Keratinocyte (primary cell): ENCODE measurements at regions not wholly inside any gene's neighbourhood (a gene's known extent, or its start where the extent isn't known, plus 50 kb on each side); places are given as distances from the start of the nearest gene placed in this dataset.

Source experiments
- DNase-seq: peaks from one replicate; pipeline ENCODE4 v3.0.0-alpha.2; 2011; ENCODE audit warnings: low read depth, missing footprints, low spot score
- FAIRE-seq: peaks from 2 replicates; lab custom pipeline; 2011; peaks lifted over from hg19 to GRCh38; lab: Jason Lieb, UNC
- H2AFZ ChIP-seq: 2 replicates; pipeline ENCODE4 v1.6.0; 2012; ENCODE audit warnings: low read length, control low read depth, inconsistent platforms; ENCODE audit not compliant: control insufficient read depth
- H3K27ac ChIP-seq: 2 replicates; pipeline ENCODE4 v1.5.1; 2011; ENCODE audit warnings: low read length; ENCODE audit not compliant: control insufficient read depth, insufficient read depth
- H3K27me3 ChIP-seq: 3 replicates; pipeline ENCODE4 v1.6.0; 2011; ENCODE audit warnings: low read length; ENCODE audit not compliant: control insufficient read depth, insufficient read depth; ENCODE audit errors: extremely low read depth
- H3K36me3 ChIP-seq, 2 experiments: 2 replicates in 1 of 2; 3 replicates in 1 of 2; pipeline ENCODE4 v1.5.1; 2011; ENCODE audit warnings: low read length in 2 of 2, mild to moderate bottlenecking in 1 of 2; ENCODE audit not compliant: control insufficient read depth in 2 of 2, insufficient read depth in 2 of 2; ENCODE audit errors: extremely low read depth in 1 of 2
- H3K4me1 ChIP-seq: 3 replicates; pipeline ENCODE4 v1.5.1; 2011; ENCODE audit warnings: low read length; ENCODE audit not compliant: control insufficient read depth, insufficient read depth; ENCODE audit errors: extremely low read depth
- H3K4me2 ChIP-seq: 3 replicates; pipeline ENCODE4 v1.6.0; 2011; ENCODE audit warnings: low read depth, low read length; ENCODE audit not compliant: control insufficient read depth, insufficient read depth; ENCODE audit errors: extremely low read depth
- H3K4me3 ChIP-seq, 3 experiments: fragments of 200-600 bp in 1 of 3; sonication (generic) in 1 of 3; 2 replicates in 2 of 3; 3 replicates in 1 of 3; pipeline ENCODE4 v1.5.1; 2011 to 2016; ENCODE audit warnings: low read length in 3 of 3, mild to moderate bottlenecking in 3 of 3, control low read depth in 2 of 3, inconsistent platforms in 1 of 3, low read depth in 1 of 3, mixed read lengths in 1 of 3, mixed run types in 1 of 3, moderate library complexity in 1 of 3; ENCODE audit not compliant: control insufficient read depth in 2 of 3, insufficient read depth in 2 of 3; ENCODE audit errors: extremely low read depth in 1 of 3
- H3K79me2 ChIP-seq: 2 replicates; pipeline ENCODE4 v1.6.0; 2012; ENCODE audit warnings: low read length; ENCODE audit not compliant: control insufficient read depth, insufficient read depth
- H3K9ac ChIP-seq: 3 replicates; pipeline ENCODE4 v1.6.0; 2011; ENCODE audit warnings: low read length; ENCODE audit not compliant: control insufficient read depth, insufficient read depth; ENCODE audit errors: extremely low read depth
- H3K9me1 ChIP-seq: 3 replicates; pipeline ENCODE4 v1.6.0; 2011; ENCODE audit warnings: low read length; ENCODE audit not compliant: control insufficient read depth, insufficient read depth; ENCODE audit errors: extremely low read depth
- H3K9me3 ChIP-seq: 2 replicates; pipeline ENCODE4 v1.5.1; 2012; ENCODE audit warnings: low read depth, low read length; ENCODE audit not compliant: control insufficient read depth
- H4K20me1 ChIP-seq: 3 replicates; pipeline ENCODE4 v1.6.0; 2011; ENCODE audit warnings: low read length; ENCODE audit not compliant: control insufficient read depth, insufficient read depth; ENCODE audit errors: extremely low read depth
- CTCF ChIP-seq, 3 experiments: IDR thresholded peaks in 1 of 3; conservative IDR thresholded peaks in 1 of 3; optimal IDR thresholded peaks in 1 of 3; 2 replicates in 2 of 3; 3 replicates in 1 of 3; pipeline versions ENCODE3 to v1.5.1; 2011; ENCODE audit warnings: low read length in 3 of 3, mild to moderate bottlenecking in 3 of 3, moderate library complexity in 2 of 3, control low read depth in 1 of 3, inconsistent platforms in 1 of 3; ENCODE audit not compliant: insufficient read depth in 2 of 3; ENCODE audit errors: extremely low read depth in 1 of 3
- EZH2 ChIP-seq: IDR thresholded peaks from one replicate; pipeline ENCODE4 v1.6.1; 2012; ENCODE audit warnings: inconsistent platforms, mild to moderate bottlenecking, low read length, moderate library complexity
- dilution Hi-C: fragments of 300-500 bp; cut with MboI; formaldehyde crosslinking; loops from one replicate; pipeline ENCODE4 v1.7.0; 2020; ENCODE audit warnings: low sequenced_read_pairs; ENCODE audit not compliant: extremely low pct_ligation_motif_present

- Histone ChIP-seq H4K20me1 (no peaks in the 10 kb centered on the region), H3K9me1 (no peaks in the 10 kb centered on the region), H2AFZ (no peak overlapping the region), H3K27ac (no peak overlapping the region), H3K36me3 (no peaks in the 10 kb centered on the region), H3K4me1 (no peaks in the 10 kb centered on the region), H3K79me2 (no peaks in the 10 kb centered on the region), H3K4me2 (no peak overlapping the region), H3K27me3 (peaks cover 7% of the 10 kb centered on the region), H3K4me3 (no peak overlapping the region), H3K9me3 (no peaks in the 10 kb centered on the region), H3K9ac (no peak overlapping the region)
- dilution Hi-C loops: no loop called here
- no peak for DNase-seq
- TF ChIP-seq EZH2: no peak
- no peak for TF ChIP-seq CTCF (optimal IDR thresholded peaks at IDR 0.05 in 1 of 3, IDR thresholded peaks at IDR 0.05 in 1 of 3, conservative IDR thresholded peaks at IDR 0.05 in 1 of 3; ENCODE audit: extremely low read depth in 1 of 3, insufficient read depth in 2 of 3, low read length in 3 of 3)
- no peak for FAIRE-seq
These were observed 136.6 kb downstream of the SEC61B start for GRCh38 chr9:99358668-99359067.

- peaks cover 7% of the 10 kb centered on the region for H3K27me3 ChIP-seq
- no peak for FAIRE-seq
- H3K79me2 ChIP-seq: no peaks in the 10 kb centered on the region
- TF ChIP-seq CTCF (optimal IDR thresholded peaks at IDR 0.05 in 1 of 3, IDR thresholded peaks at IDR 0.05 in 1 of 3, conservative IDR thresholded peaks at IDR 0.05 in 1 of 3; ENCODE audit: extremely low read depth in 1 of 3, insufficient read depth in 2 of 3, low read length in 3 of 3): no peak
- dilution Hi-C loops: no loop called here
- no peak for DNase-seq
- no peaks in the 10 kb centered on the region for H3K4me1 ChIP-seq
- H3K9ac ChIP-seq: no peak overlapping the region
- no peak overlapping the region for H3K4me3 ChIP-seq
- H3K4me2 ChIP-seq: no peak overlapping the region
- H2AFZ ChIP-seq: no peak overlapping the region
- no peaks in the 10 kb centered on the region for H4K20me1 ChIP-seq
- no peaks in the 10 kb centered on the region for H3K9me3 ChIP-seq
- H3K27ac ChIP-seq: no peak overlapping the region
- H3K36me3 ChIP-seq: no peaks in the 10 kb centered on the region
- H3K9me1 ChIP-seq: no peaks in the 10 kb centered on the region
These were observed 137.3 kb downstream of the SEC61B start for GRCh38 chr9:99359336-99359735.
